BLaER1 treated with 17β-estradiol and CSF1 and Interleukin-3, amounts not matched to agents 10 nM and 100 nM (cell line): ENCODE measurements at regions not wholly inside any gene's neighbourhood (a gene's known extent, or its start where the extent isn't known, plus 50 kb on each side); places are given as distances from the start of the nearest gene placed in this dataset.

ENCODE experiments used
- H3K27ac ChIP-seq, 11 experiments: shearing (Covaris generic); formaldehyde crosslinking; 2 replicates each; pipeline ENCODE4 v1.8.1; 2022
- H3K27me3 ChIP-seq, 11 experiments: shearing (Covaris generic); formaldehyde crosslinking; 2 replicates each; pipeline ENCODE4 v1.8.1; 2022
- H3K36me3 ChIP-seq, 11 experiments: shearing (Covaris generic); formaldehyde crosslinking; 2 replicates each; pipeline ENCODE4 v1.8.1; 2022
- H3K4me1 ChIP-seq, 10 experiments: shearing (Covaris generic); formaldehyde crosslinking; 2 replicates each; pipeline ENCODE4 v1.8.1; 2022
- H3K4me2 ChIP-seq, 11 experiments: shearing (Covaris generic); formaldehyde crosslinking; 2 replicates each; pipeline ENCODE4 v1.8.1; 2022
- H3K4me3 ChIP-seq, 10 experiments: shearing (Covaris generic); formaldehyde crosslinking; 2 replicates each; pipeline ENCODE4 v1.8.1; 2022
- H3K9ac ChIP-seq, 11 experiments: shearing (Covaris generic); formaldehyde crosslinking; 2 replicates each; pipeline ENCODE4 v1.8.1; 2022
- H3K9me3 ChIP-seq, 11 experiments: shearing (Covaris generic); formaldehyde crosslinking; replicated peaks in 1 of 11; 2 replicates each; pipeline ENCODE4 v1.8.1; 2022
- H4K20me1 ChIP-seq, 11 experiments: shearing (Covaris generic); formaldehyde crosslinking; 2 replicates each; pipeline ENCODE4 v1.8.1; 2022
- Cebpa-rat ChIP-seq, 11 experiments: shearing (Covaris generic); IDR thresholded peaks; 2 replicates each; pipeline ENCODE4 v1.8.1; 2022

GRCh38 chr6:28725274-28725809 is 198.4 kb downstream of the TRIM27 start:
- H3K4me2 ChIP-seq: no peak overlapping the region
- peaks cover 0 to 8% (median 6%) of the 10 kb centered on the region in 11 experiments; a peak in 10 of 22 replicates for H3K27me3 ChIP-seq
- H3K4me3 ChIP-seq: no peak overlapping the region
- H3K9me3 ChIP-seq: no peaks in the 10 kb centered on the region
- no peaks in the 10 kb centered on the region for H4K20me1 ChIP-seq
- no peak overlapping the region for H3K9ac ChIP-seq
- no peaks in the 10 kb centered on the region for H3K36me3 ChIP-seq
- no peak overlapping the region for H3K27ac ChIP-seq
- H3K4me1 ChIP-seq: peaks cover 0 to 12% (median 9%) of the 10 kb centered on the region in 10 experiments; a peak in 15 of 20 replicates
- no peak for TF ChIP-seq Cebpa-rat (IDR thresholded peaks at IDR 0.05)

DNA sequence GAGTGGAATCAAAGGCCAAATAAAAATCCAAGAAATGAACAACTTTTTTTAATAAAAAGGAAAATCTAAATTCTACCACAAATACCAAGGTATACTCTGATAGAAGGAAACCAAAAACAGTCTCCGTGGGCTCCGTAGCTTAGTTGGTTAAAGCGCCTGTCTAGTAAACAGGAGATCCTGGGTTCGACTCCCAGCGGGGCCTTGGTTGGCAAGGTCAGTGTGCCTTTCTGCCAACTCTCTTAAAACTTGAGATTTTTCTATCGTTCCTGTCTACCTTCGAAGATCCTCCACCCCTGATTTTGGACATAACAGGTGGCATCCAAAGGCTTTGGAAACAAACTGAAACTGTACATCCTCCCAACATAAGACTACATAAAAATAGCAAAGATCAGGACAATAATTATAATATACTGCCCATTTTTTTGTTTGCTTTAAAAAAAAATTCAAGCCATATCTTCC is 197.9 kb downstream of the TRIM27 start:
- H3K27ac ChIP-seq: no peak overlapping the region
- no peaks in the 10 kb centered on the region for H3K9me3 ChIP-seq
- no peaks in the 10 kb centered on the region for H4K20me1 ChIP-seq
- H3K4me3 ChIP-seq: no peak overlapping the region
- peaks cover 0 to 12% (median 9%) of the 10 kb centered on the region in 10 experiments; a peak in 15 of 20 replicates for H3K4me1 ChIP-seq
- peaks cover 0 to 13% (median 9%) of the 10 kb centered on the region in 11 experiments; a peak in 14 of 22 replicates for H3K27me3 ChIP-seq
- H3K4me2 ChIP-seq: no peak overlapping the region
- TF ChIP-seq Cebpa-rat (IDR thresholded peaks at IDR 0.05): no peak
- H3K9ac ChIP-seq: no peak overlapping the region
- no peaks in the 10 kb centered on the region for H3K36me3 ChIP-seq

DNA sequence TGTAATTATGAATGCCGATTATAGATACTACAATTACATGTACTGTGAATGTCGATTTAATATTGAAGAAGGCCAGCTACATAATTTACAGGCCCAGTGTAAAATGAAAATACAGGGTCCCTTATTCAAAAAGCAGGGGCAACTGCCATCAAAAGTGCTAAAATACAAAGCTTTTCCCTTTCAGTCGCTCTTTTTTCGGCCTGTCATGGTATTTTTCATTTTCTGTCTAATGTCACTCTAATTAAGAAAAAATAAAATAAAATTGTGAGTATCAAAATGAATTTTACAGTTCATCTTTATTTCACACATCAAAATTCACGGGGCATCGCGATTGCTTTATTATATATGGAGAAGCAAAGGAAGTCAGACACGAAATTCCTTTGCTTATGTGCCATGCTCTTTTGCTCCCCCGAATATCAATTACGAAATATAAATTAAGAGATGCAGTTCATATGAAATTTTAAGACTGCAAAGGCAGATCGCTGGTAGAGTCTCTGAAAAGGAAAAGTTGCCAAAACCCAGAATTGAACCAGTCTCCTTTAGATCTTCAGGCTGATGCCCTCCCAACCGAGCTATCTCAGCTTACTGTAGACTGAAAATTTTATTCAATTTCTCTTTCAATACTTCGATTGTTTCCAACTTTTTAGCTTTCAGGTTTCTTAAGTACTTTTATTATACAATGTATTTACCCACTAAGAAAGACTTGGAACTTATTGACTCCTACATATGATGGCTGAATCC is 197.0 kb downstream of the TRIM27 start:
- H3K9me3 ChIP-seq: no peaks in the 10 kb centered on the region
- H3K4me1 ChIP-seq: peaks cover 0 to 12% (median 9%) of the 10 kb centered on the region in 10 experiments; a peak in 15 of 20 replicates
- no peaks in the 10 kb centered on the region for H3K36me3 ChIP-seq
- 0 out of 22 replicates have a peak, but pooled peaks of 1 of the 11 experiments have one; percentile 17 for TF ChIP-seq Cebpa-rat (IDR thresholded peaks at IDR 0.05)
- no peaks in the 10 kb centered on the region for H4K20me1 ChIP-seq
- H3K4me3 ChIP-seq: no peak overlapping the region
- H3K4me2 ChIP-seq: no peak overlapping the region
- H3K27me3 ChIP-seq: peaks cover 5 to 22% (median 17%) of the 10 kb centered on the region in 11 experiments; a peak in 21 of 22 replicates
- H3K9ac ChIP-seq: no peak overlapping the region
- no peak overlapping the region for H3K27ac ChIP-seq

DNA sequence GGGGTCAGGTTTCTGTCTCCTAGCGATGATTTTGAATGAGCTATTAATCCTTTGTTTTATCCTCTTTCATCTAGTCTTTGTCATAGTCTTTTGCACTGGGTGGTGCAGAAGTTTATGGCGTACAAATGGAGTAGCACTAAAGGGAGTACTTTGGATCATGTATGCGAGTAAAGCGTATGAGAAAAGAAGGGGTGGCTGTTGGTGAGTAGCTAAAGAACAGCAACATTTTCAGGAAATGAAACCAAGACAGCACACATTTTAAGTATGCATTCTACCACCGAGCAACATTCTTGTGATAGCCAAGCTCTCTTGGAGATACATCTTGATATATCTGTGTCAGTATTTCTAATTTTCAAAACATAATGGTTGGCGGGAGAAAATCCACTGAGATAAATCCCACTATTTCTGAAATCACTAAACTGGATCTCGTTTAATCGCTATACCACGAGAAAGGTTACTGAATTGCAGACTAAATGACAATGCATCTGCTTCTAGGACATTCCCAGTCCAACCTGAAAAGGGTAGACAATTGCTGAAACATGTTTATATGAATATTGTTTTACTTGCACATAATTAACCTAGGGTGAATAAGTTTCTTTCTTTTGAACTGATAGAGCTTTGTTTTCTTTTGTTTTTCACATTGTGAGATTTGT is 196.1 kb downstream of the TRIM27 start:
- H4K20me1 ChIP-seq: no peaks in the 10 kb centered on the region; a peak in 1 of 22 replicates
- no peaks in the 10 kb centered on the region for H3K36me3 ChIP-seq
- H3K9me3 ChIP-seq: no peaks in the 10 kb centered on the region
- peaks cover 0 to 12% (median 9%) of the 10 kb centered on the region in 10 experiments; a peak in 15 of 20 replicates for H3K4me1 ChIP-seq
- peak overlapping the region in 10 of 11 experiments; percentile 33 to 85 (median 64); a peak in 17 of 22 replicates for H3K4me2 ChIP-seq
- peaks cover 15 to 31% (median 26%) of the 10 kb centered on the region in 11 experiments for H3K27me3 ChIP-seq
- TF ChIP-seq Cebpa-rat (IDR thresholded peaks at IDR 0.05): no peak
- peak overlapping the region in 1 of 11 experiments; percentile 84; a peak in 2 of 22 replicates for H3K9ac ChIP-seq
- H3K4me3 ChIP-seq: peak overlapping the region in 5 of 10 experiments; percentile 76 to 84 (median 77); a peak in 7 of 20 replicates
- H3K27ac ChIP-seq: peak overlapping the region in 1 of 11 experiments; percentile 81; a peak in 1 of 22 replicates

GRCh38 chr6:28729501-28730402 is 194.0 kb downstream of the TRIM27 start:
- H3K4me3 ChIP-seq: peak overlapping the region; percentile 67 to 84 (median 77); a peak in 19 of 20 replicates
- no peaks in the 10 kb centered on the region for H3K36me3 ChIP-seq
- H3K9me3 ChIP-seq: peaks cover 11 to 17% (median 15%) of the 10 kb centered on the region in 11 experiments; a peak in 21 of 22 replicates
- peaks cover 0 to 12% (median 9%) of the 10 kb centered on the region in 10 experiments; a peak in 15 of 20 replicates for H3K4me1 ChIP-seq
- no peaks in the 10 kb centered on the region; a peak in 1 of 22 replicates for H4K20me1 ChIP-seq
- H3K4me2 ChIP-seq: peak overlapping the region in 10 of 11 experiments; percentile 55 to 85 (median 69); a peak in 17 of 22 replicates
- H3K27ac ChIP-seq: no peak overlapping the region
- peaks cover 35 to 52% (median 47%) of the 10 kb centered on the region in 11 experiments for H3K27me3 ChIP-seq
- TF ChIP-seq Cebpa-rat (IDR thresholded peaks at IDR 0.05): no peak
- peak overlapping the region in 3 of 11 experiments; percentile 76 to 84 (median 80); a peak in 3 of 22 replicates for H3K9ac ChIP-seq

GRCh38 chr6:28732052-28732451 is 191.7 kb downstream of the TRIM27 start:
- H3K4me3 ChIP-seq: no peak overlapping the region
- H3K4me2 ChIP-seq: no peak overlapping the region
- H4K20me1 ChIP-seq: no peaks in the 10 kb centered on the region; a peak in 1 of 22 replicates
- H3K4me1 ChIP-seq: peaks cover 0 to 12% (median 9%) of the 10 kb centered on the region in 10 experiments; a peak in 15 of 20 replicates
- peaks cover 58 to 75% (median 70%) of the 10 kb centered on the region in 11 experiments for H3K27me3 ChIP-seq
- H3K36me3 ChIP-seq: no peaks in the 10 kb centered on the region
- no peak overlapping the region for H3K27ac ChIP-seq
- TF ChIP-seq Cebpa-rat (IDR thresholded peaks at IDR 0.05): no peak
- no peak overlapping the region for H3K9ac ChIP-seq
- H3K9me3 ChIP-seq: peaks cover 33 to 38% (median 36%) of the 10 kb centered on the region in 11 experiments

GRCh38 chr6:28734443-28734959 is 189.3 kb downstream of the TRIM27 start:
- Histone ChIP-seq H3K27me3 (peaks cover 83 to 99% (median 95%) of the 10 kb centered on the region in 11 experiments), H3K4me1 (no peaks in the 10 kb centered on the region; a peak in 3 of 20 replicates), H3K9me3 (peaks cover 58 to 63% (median 61%) of the 10 kb centered on the region in 11 experiments), H3K4me3 (no peak overlapping the region), H3K27ac (no peak overlapping the region), H3K9ac (no peak overlapping the region), H4K20me1 (no peaks in the 10 kb centered on the region; a peak in 2 of 22 replicates), H3K36me3 (no peaks in the 10 kb centered on the region), H3K4me2 (no peak overlapping the region)
- TF ChIP-seq Cebpa-rat (IDR thresholded peaks at IDR 0.05): no peak

GRCh38 chr6:28736121-28736520 is 187.7 kb downstream of the TRIM27 start:
- no peaks in the 10 kb centered on the region for H3K36me3 ChIP-seq
- TF ChIP-seq Cebpa-rat (IDR thresholded peaks at IDR 0.05): no peak
- H3K27me3 ChIP-seq: peaks cover 90 to 100% (median 96%) of the 10 kb centered on the region in 11 experiments
- peaks cover 62 to 67% (median 64%) of the 10 kb centered on the region in 11 experiments for H3K9me3 ChIP-seq
- H3K9ac ChIP-seq: no peak overlapping the region
- no peak overlapping the region for H3K4me3 ChIP-seq
- H4K20me1 ChIP-seq: no peaks in the 10 kb centered on the region; a peak in 2 of 22 replicates
- no peak overlapping the region for H3K4me2 ChIP-seq
- H3K4me1 ChIP-seq: no peaks in the 10 kb centered on the region; a peak in 2 of 20 replicates
- no peak overlapping the region for H3K27ac ChIP-seq
